Neural cell (in vitro differentiated cells): ENCODE measurements at regions not wholly inside any gene's neighbourhood (a gene's known extent, or its start where the extent isn't known, plus 50 kb on each side); places are given as distances from the start of the nearest gene placed in this dataset.

Source experiments
- H2AFZ ChIP-seq: fragments of 200-600, 300-800 bp; sonication (generic), shearing (Covaris generic); 2 replicates; pipeline ENCODE4 v1.6.0; 2014; ENCODE audit warnings: low read depth, mild to moderate bottlenecking, antibody characterized with exemption, low read length, moderate library complexity
- H3F3A ChIP-seq: fragments of 200-600 bp; shearing (Covaris generic); 2 replicates; pipeline ENCODE4 v1.6.1; 2016; ENCODE audit warnings: mild to moderate bottlenecking, moderate library complexity, mixed read lengths, antibody characterized with exemption, low read length; ENCODE audit not compliant: insufficient read depth, poor library complexity, severe bottlenecking
- H3K27ac ChIP-seq: fragments of 200-600, 300-800 bp; sonication (generic), shearing (Covaris generic); 2 replicates; pipeline ENCODE4 v1.5.1; 2014; ENCODE audit warnings: mild to moderate bottlenecking, low read length, moderate library complexity
- H3K27me3 ChIP-seq: fragments of 300-800, 200-600 bp; sonication (generic), shearing (Covaris generic); 2 replicates; pipeline ENCODE4 v1.6.0; 2014; ENCODE audit warnings: mild to moderate bottlenecking, low read depth, low read length, moderate library complexity; ENCODE audit not compliant: insufficient read depth
- H3K36me3 ChIP-seq: fragments of 300-800, 200-600 bp; sonication (generic), shearing (Covaris generic); 2 replicates; pipeline ENCODE4 v1.5.1; 2014; ENCODE audit warnings: mild to moderate bottlenecking, antibody characterized with exemption, low read length, moderate library complexity; ENCODE audit not compliant: insufficient read depth
- H3K4me2 ChIP-seq: fragments of 300-800, 200-600 bp; sonication (generic), shearing (Covaris generic); 2 replicates; pipeline ENCODE4 v1.6.0; 2014; ENCODE audit warnings: mild to moderate bottlenecking, low read length
- H3K4me3 ChIP-seq: fragments of 300-800, 200-600 bp; sonication (generic), shearing (Covaris generic); 2 replicates; pipeline ENCODE4 v1.5.1; 2014; ENCODE audit warnings: mild to moderate bottlenecking, low read length, moderate library complexity
- H3K79me2 ChIP-seq: fragments of 200-600 bp; shearing (Covaris generic); replicated peaks from 2 replicates; pipeline ENCODE4 v1.6.0; 2014; ENCODE audit warnings: mild to moderate bottlenecking, low read length, moderate library complexity; ENCODE audit not compliant: insufficient read depth
- H3K9ac ChIP-seq: fragments of 300-800, 200-600 bp; sonication (generic), shearing (Covaris generic); 2 replicates; pipeline ENCODE4 v1.6.1; 2016; ENCODE audit warnings: mild to moderate bottlenecking, low read length, mixed read lengths
- H3K9me2 ChIP-seq: fragments of 200-600 bp; shearing (Covaris generic); 2 replicates; pipeline ENCODE4 v1.6.1; 2016; ENCODE audit warnings: mild to moderate bottlenecking, low read length, mixed read lengths; ENCODE audit not compliant: insufficient read depth
- H3K9me3 ChIP-seq: fragments of 200-600, 300-800 bp; sonication (generic), shearing (Covaris generic); 2 replicates; pipeline ENCODE4 v1.6.1; 2016; ENCODE audit warnings: mild to moderate bottlenecking, mixed run types, low read length, moderate library complexity, mixed read lengths
- H4K20me1 ChIP-seq: fragments of 200-600 bp; shearing (Covaris generic); 2 replicates; pipeline ENCODE4 v1.6.1; 2016; ENCODE audit warnings: mild to moderate bottlenecking, mixed run types; ENCODE audit not compliant: insufficient read depth
- CTCF ChIP-seq: fragments of 450-650 bp; IDR thresholded peaks from 2 replicates; pipeline ENCODE4 v1.5.1; 2014; ENCODE audit warnings: antibody characterized with exemption, mild to moderate bottlenecking, moderate library complexity; ENCODE audit not compliant: poor library complexity, severe bottlenecking
- EP300 ChIP-seq: fragments of 450-650 bp; conservative IDR thresholded peaks from 2 replicates; pipeline ENCODE4 v1.6.1; 2014; ENCODE audit warnings: antibody characterized with exemption, mild to moderate bottlenecking, moderate library complexity; ENCODE audit not compliant: poor library complexity, severe bottlenecking
- EZH2 ChIP-seq: fragments of 200-600, 300-800 bp; shearing (Covaris generic), sonication (generic); IDR thresholded peaks from 2 replicates; pipeline ENCODE4 v1.6.1; 2014; ENCODE audit warnings: antibody characterized with exemption, low read length, borderline replicate concordance, mild to moderate bottlenecking; ENCODE audit not compliant: insufficient read depth, poor library complexity, severe bottlenecking
- MXI1 ChIP-seq: fragments of 450-650 bp; conservative IDR thresholded peaks from 2 replicates; pipeline ENCODE4 v1.6.1; 2014; ENCODE audit warnings: antibody characterized with exemption, mild to moderate bottlenecking; ENCODE audit not compliant: poor library complexity, severe bottlenecking
- POLR2AphosphoS5 ChIP-seq: IDR thresholded peaks from 2 replicates; pipeline ENCODE4 v1.6.1; 2012
- RAD21 ChIP-seq: fragments of 450-650 bp; conservative IDR thresholded peaks from 2 replicates; pipeline ENCODE4 v1.6.1; 2014; ENCODE audit warnings: antibody characterized with exemption, mild to moderate bottlenecking, moderate library complexity
- REST ChIP-seq: IDR thresholded peaks from 2 replicates; pipeline ENCODE4 v1.6.1; 2012; ENCODE audit warnings: borderline replicate concordance
- SMC3 ChIP-seq: fragments of 450-650 bp; conservative IDR thresholded peaks from 2 replicates; pipeline ENCODE4 v1.6.1; 2014; ENCODE audit warnings: antibody characterized with exemption, mild to moderate bottlenecking, moderate library complexity; ENCODE audit not compliant: poor library complexity
- TAF1 ChIP-seq: IDR thresholded peaks from 2 replicates; pipeline ENCODE4 v1.6.1; 2012; ENCODE audit warnings: low read depth

GRCh38 chr4:128403586-128403985 lies 116.0 kb upstream of the PGRMC2 start:
- Histone ChIP-seq H3F3A (no peaks in the 10 kb centered on the region), H3K9me3 (no peaks in the 10 kb centered on the region), H3K4me2 (no peak overlapping the region), H3K9me2 (no peaks in the 10 kb centered on the region), H3K36me3 (no peaks in the 10 kb centered on the region), H3K9ac (no peak overlapping the region), H2AFZ (no peak overlapping the region), H3K79me2 (no peaks in the 10 kb centered on the region), H3K4me3 (no peak overlapping the region), H3K27ac (no peak overlapping the region), H3K27me3 (no peaks in the 10 kb centered on the region), H4K20me1 (no peaks in the 10 kb centered on the region)
- TF ChIP-seq EZH2 (no peak), EP300 (no peak), MXI1 (no peak), TAF1 (no peak), CTCF (no peak), SMC3 (no peak), REST (no peak), POLR2AphosphoS5 (no peak), RAD21 (no peak)

- Histone ChIP-seq H3K4me2 (no peak overlapping the region), H2AFZ (no peak overlapping the region), H3K9me2 (no peaks in the 10 kb centered on the region), H3K4me3 (no peak overlapping the region), H3K9me3 (no peaks in the 10 kb centered on the region), H3K27ac (no peak overlapping the region), H3K79me2 (no peaks in the 10 kb centered on the region), H3K9ac (no peak overlapping the region), H4K20me1 (no peaks in the 10 kb centered on the region), H3K36me3 (no peaks in the 10 kb centered on the region), H3K27me3 (no peaks in the 10 kb centered on the region), H3F3A (no peaks in the 10 kb centered on the region)
- TF ChIP-seq REST: no peak
- no peak for TF ChIP-seq MXI1
- TF ChIP-seq TAF1: no peak
- no peak for TF ChIP-seq EZH2
- TF ChIP-seq EP300: no peak
- no peak for TF ChIP-seq SMC3
- TF ChIP-seq POLR2AphosphoS5: no peak
Observed at GRCh38 chr4:128394778-128395177, 107.2 kb upstream of the PGRMC2 start.
